HFFc6 (cell line): ENCODE measurements at regions not wholly inside any gene's neighbourhood (a gene's known extent, or its start where the extent isn't known, plus 50 kb on each side); places are given as distances from the start of the nearest gene placed in this dataset.

Experiments
- DNase-seq: peaks from one replicate; pipeline ENCODE4 v3.0.0-alpha.2; 2018
- H3K27ac Mint-ChIP-seq: 2 replicates; pipeline ENCODE4 v1.8.0; 2020; ENCODE audit warnings: mild to moderate bottlenecking, mixed read lengths
- H3K27me3 Mint-ChIP-seq: 2 replicates; pipeline ENCODE4 v1.8.0; 2021; ENCODE audit warnings: mild to moderate bottlenecking, moderate library complexity, mixed read lengths; ENCODE audit not compliant: insufficient read depth
- H3K36me3 Mint-ChIP-seq: 2 replicates; pipeline ENCODE4 v1.8.0; 2021; ENCODE audit warnings: low read depth, mixed read lengths
- H3K4me1 Mint-ChIP-seq: 2 replicates; pipeline ENCODE4 v1.8.0; 2020; ENCODE audit warnings: low read depth, mixed read lengths
- H3K4me3 Mint-ChIP-seq: 2 replicates; pipeline ENCODE4 v1.8.0; 2020; ENCODE audit warnings: mild to moderate bottlenecking, moderate library complexity, mixed read lengths
- H3K9me3 Mint-ChIP-seq: 2 replicates; pipeline ENCODE4 v1.8.0; 2020; ENCODE audit warnings: mild to moderate bottlenecking, mixed read lengths
- TF ChIP-seq, protein P1 (sequence below): fragments of 200-600 bp; sonication (generic); IDR thresholded peaks from 2 replicates; pipeline ENCODE4 v1.5.0; 2021; ENCODE audit warnings: antibody characterized with exemption, mild to moderate bottlenecking

DNA sequence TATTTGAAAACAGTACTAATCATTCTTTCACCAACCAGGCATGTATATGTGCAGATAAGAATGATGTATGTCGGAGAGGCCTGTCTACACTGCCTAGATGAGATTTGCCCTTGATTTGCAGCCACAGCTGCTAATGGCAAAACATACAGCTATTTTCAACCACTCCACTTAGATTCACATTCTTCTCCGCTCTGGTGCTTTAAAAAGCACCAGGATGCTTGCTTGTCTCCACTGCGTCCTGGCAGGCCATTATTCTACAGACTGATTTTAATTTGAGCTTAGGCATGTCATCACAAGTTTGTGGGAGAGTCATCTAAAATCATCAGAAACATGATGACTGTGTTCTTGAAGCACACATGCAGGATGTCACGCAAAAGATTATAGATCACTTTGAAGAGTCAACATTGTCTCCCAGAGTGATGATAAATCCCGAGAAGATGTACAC lies 119.0 kb upstream of the NRIP1 start:
- TF ChIP-seq, protein P1, sequence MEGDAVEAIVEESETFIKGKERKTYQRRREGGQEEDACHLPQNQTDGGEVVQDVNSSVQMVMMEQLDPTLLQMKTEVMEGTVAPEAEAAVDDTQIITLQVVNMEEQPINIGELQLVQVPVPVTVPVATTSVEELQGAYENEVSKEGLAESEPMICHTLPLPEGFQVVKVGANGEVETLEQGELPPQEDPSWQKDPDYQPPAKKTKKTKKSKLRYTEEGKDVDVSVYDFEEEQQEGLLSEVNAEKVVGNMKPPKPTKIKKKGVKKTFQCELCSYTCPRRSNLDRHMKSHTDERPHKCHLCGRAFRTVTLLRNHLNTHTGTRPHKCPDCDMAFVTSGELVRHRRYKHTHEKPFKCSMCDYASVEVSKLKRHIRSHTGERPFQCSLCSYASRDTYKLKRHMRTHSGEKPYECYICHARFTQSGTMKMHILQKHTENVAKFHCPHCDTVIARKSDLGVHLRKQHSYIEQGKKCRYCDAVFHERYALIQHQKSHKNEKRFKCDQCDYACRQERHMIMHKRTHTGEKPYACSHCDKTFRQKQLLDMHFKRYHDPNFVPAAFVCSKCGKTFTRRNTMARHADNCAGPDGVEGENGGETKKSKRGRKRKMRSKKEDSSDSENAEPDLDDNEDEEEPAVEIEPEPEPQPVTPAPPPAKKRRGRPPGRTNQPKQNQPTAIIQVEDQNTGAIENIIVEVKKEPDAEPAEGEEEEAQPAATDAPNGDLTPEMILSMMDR: no peak
- no peak for DNase-seq
- H3K36me3 Mint-ChIP-seq: no peaks in the 10 kb centered on the region
- H3K27ac Mint-ChIP-seq: no peak overlapping the region
- peaks cover 2% of the 10 kb centered on the region for H3K27me3 Mint-ChIP-seq
- H3K9me3 Mint-ChIP-seq: no peaks in the 10 kb centered on the region
- no peak overlapping the region for H3K4me3 Mint-ChIP-seq
- H3K4me1 Mint-ChIP-seq: no peaks in the 10 kb centered on the region

DNA sequence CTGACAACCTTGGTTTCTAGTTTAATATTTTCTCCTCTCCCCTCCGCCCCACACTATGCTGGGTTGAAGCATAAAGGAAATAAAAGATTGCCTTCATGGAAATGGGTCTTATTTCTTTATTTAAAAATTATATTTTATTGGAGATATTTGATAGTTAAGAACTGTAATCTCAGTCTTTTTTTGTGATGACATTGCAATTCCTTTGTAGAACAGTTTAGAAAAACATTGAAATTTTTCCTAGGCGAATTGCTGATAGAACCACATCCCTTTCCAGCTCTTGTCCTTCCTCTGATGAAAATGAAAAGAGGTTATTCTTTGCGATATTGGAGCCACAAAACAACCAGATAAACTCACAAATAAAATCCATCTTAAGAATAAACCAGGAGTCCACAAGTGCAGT lies 125.6 kb upstream of the NRIP1 start:
- Mint-ChIP-seq H3K27me3 (peaks cover 8% of the 10 kb centered on the region), H3K36me3 (no peaks in the 10 kb centered on the region), H3K4me3 (no peak overlapping the region), H3K27ac (no peak overlapping the region), H3K4me1 (no peaks in the 10 kb centered on the region), H3K9me3 (no peaks in the 10 kb centered on the region)
- no peak for DNase-seq
- TF ChIP-seq, protein P1: no peak

DNA sequence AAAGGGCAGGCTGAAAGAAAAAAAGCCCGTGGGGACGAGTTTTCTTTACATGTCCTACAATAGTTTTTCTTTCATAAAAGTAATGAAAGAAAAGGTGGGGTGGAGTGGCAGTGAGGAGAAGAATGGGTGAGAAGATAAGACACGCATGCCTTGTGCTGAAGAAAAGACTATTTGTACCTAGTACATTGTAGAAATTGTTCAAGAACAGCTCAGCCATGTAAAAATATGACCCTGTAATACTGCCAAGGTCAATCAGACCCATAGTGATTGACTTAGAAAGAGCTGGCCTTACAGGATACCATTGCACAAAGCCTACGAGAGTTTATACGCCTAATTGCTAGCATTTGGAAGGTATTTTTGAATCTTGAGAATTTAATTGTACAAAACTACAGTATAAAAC lies 126.0 kb upstream of the NRIP1 start:
- Mint-ChIP-seq H3K4me3 (no peak overlapping the region), H3K27ac (no peak overlapping the region), H3K4me1 (no peaks in the 10 kb centered on the region), H3K36me3 (no peaks in the 10 kb centered on the region), H3K9me3 (no peaks in the 10 kb centered on the region), H3K27me3 (peaks cover 8% of the 10 kb centered on the region)
- TF ChIP-seq, protein P1: no peak
- no peak for DNase-seq

DNA sequence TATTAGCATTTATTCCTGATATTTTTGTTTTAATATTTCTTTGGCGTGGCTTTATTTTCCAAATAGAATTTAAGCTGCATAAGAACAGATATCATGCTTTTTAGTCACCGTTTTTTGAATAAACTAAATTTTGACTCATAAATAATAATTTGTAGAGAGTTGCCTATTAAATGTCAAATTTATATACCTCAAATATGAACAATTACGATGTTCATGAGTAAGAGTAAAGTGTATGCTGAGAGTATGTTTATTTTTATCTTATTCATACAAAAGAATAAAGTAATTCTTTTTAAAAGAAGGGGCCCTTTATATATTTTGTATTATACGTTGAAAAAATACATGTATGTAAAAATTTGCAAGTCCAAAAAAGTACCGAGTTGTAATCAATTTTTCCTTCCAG lies 126.5 kb upstream of the NRIP1 start:
- TF ChIP-seq, protein P1: no peak
- H3K27ac Mint-ChIP-seq: no peak overlapping the region
- no peaks in the 10 kb centered on the region for H3K4me1 Mint-ChIP-seq
- no peaks in the 10 kb centered on the region for H3K36me3 Mint-ChIP-seq
- no peak for DNase-seq
- H3K9me3 Mint-ChIP-seq: no peaks in the 10 kb centered on the region
- peaks cover 8% of the 10 kb centered on the region for H3K27me3 Mint-ChIP-seq
- no peak overlapping the region for H3K4me3 Mint-ChIP-seq

DNA sequence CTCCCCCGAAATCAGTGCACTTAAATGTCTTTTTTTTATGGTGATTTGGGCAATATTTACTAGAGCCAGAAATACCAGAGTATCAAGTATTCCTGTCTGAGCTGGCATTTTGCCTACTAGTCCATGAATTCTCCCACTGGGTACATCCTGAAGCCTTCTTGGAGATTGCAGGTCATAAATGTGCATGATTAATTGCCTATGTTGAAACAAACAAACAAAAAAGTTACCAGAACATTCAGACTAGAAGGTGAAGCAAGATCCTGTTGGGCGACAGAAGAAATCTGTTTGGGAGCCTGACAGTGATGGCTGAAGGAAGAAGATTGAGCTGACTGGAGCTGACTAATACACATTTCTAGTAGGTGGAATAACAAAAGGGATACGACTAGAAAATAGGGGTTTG lies 127.4 kb upstream of the NRIP1 start:
- TF ChIP-seq, protein P1: no peak
- H3K9me3 Mint-ChIP-seq: no peaks in the 10 kb centered on the region
- no peak overlapping the region for H3K27ac Mint-ChIP-seq
- H3K27me3 Mint-ChIP-seq: peaks cover 8% of the 10 kb centered on the region
- no peak overlapping the region for H3K4me3 Mint-ChIP-seq
- no peaks in the 10 kb centered on the region for H3K4me1 Mint-ChIP-seq
- no peaks in the 10 kb centered on the region for H3K36me3 Mint-ChIP-seq
- DNase-seq: no peak

DNA sequence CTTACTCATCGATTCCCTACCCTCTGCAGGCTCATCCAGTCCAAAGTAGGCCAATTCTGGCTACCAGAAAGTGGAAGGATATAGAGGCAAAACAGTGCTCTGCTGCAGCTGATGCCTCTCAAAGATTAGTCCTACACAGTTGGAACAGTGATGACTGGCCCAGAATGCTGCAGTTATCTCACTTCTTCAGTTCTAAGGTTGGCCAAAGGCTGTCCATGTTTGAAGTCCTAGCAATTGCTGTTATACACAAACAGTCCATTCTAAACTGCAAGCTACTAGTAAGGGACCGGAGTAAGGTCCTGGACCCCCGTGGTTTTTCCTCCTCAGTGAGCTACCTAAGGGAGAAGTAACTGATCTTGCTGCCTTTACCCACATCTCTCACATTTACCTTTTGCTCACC lies 129.1 kb upstream of the NRIP1 start:
- TF ChIP-seq, protein P1: no peak
- H3K4me1 Mint-ChIP-seq: no peaks in the 10 kb centered on the region
- peaks cover 8% of the 10 kb centered on the region; the same call in 1 of the 2 replicates for H3K27me3 Mint-ChIP-seq
- H3K4me3 Mint-ChIP-seq: no peak overlapping the region
- DNase-seq: no peak
- no peak overlapping the region for H3K27ac Mint-ChIP-seq
- H3K36me3 Mint-ChIP-seq: no peaks in the 10 kb centered on the region
- H3K9me3 Mint-ChIP-seq: no peaks in the 10 kb centered on the region
